Gastroesophageal sphincter (tissue), 4 donors: ENCODE measurements at regions not wholly inside any gene's neighbourhood (a gene's known extent, or its start where the extent isn't known, plus 50 kb on each side); places are given as distances from the start of the nearest gene placed in this dataset.

Source experiments
- ATAC-seq: fragments of 150-250 bp; one replicate; pipeline ENCODE4 v1.9.1; 2016; ENCODE audit warnings: mild to moderate bottlenecking, moderate library complexity
- H3K27ac ChIP-seq, 4 donors: fragments of 200-600 bp; sonication (generic) in 3 of 4; 1 replicate in 3 of 4; 2 replicates in 1 of 4; pipeline ENCODE4 v1.5.1; 2016 to 2019
- H3K27me3 ChIP-seq: fragments of 200-600 bp; sonication (generic); one replicate; pipeline ENCODE4 v1.5.1; 2019
- H3K36me3 ChIP-seq, 2 donors: fragments of 200-600 bp; sonication (generic); one replicate each; pipeline ENCODE4 v1.5.1; 2019; ENCODE audit warnings: control low read depth in 1 of 2
- H3K4me1 ChIP-seq, 3 donors: fragments of 200-600 bp; sonication (generic); 1 replicate in 2 of 3; 2 replicates in 1 of 3; pipeline ENCODE4 v1.5.1; 2016 to 2019; ENCODE audit warnings: control low read depth in 2 of 3
- H3K4me3 ChIP-seq, 2 donors: fragments of 200-600 bp; sonication (generic); one replicate each; pipeline ENCODE4 v1.5.1; 2019; ENCODE audit warnings: mild to moderate bottlenecking in 1 of 2, moderate library complexity in 1 of 2
- H3K9me3 ChIP-seq, 3 donors: fragments of 200-600 bp; sonication (generic); one replicate each; pipeline ENCODE4 v1.5.1; 2017 to 2019; ENCODE audit warnings: control low read depth in 2 of 3
- CTCF ChIP-seq, 4 experiments: fragments of 200-600 bp in 2 of 4; fragments of 450-650 bp in 2 of 4; sonication (generic) in 1 of 4; IDR thresholded peaks; one replicate each; pipeline ENCODE4 v1.5.1; 2017 to 2019; ENCODE audit warnings: antibody characterized with exemption in 4 of 4, mild to moderate bottlenecking in 2 of 4, moderate library complexity in 2 of 4
- EP300 ChIP-seq: sonication (generic); formaldehyde crosslinking; IDR thresholded peaks from one replicate; pipeline ENCODE4 v1.6.1; 2017; ENCODE audit warnings: antibody characterized with exemption, mild to moderate bottlenecking
- POLR2A ChIP-seq, 2 donors: fragments of 450-650 bp; IDR thresholded peaks; one replicate each; pipeline ENCODE4 v1.6.1; 2017; ENCODE audit warnings: antibody characterized with exemption in 2 of 2, mild to moderate bottlenecking in 2 of 2, moderate library complexity in 1 of 2
- POLR2AphosphoS5 ChIP-seq: sonication (generic); formaldehyde crosslinking; IDR thresholded peaks from one replicate; pipeline ENCODE4 v1.6.1; 2017; ENCODE audit warnings: antibody characterized with exemption
- WGBS, 2 donors: methylation state at CpG; one replicate each; pipeline ENCODE4 v1.1.5; 2018; ENCODE audit warnings: low coverage in 1 of 2; 5-methylcytosine and 5-hydroxymethylcytosine counted together

- no peak overlapping the region for H3K4me3 ChIP-seq
- no peaks in the 10 kb centered on the region for H3K27me3 ChIP-seq
- no peak for TF ChIP-seq CTCF (IDR thresholded peaks at IDR 0.05)
- no peak for TF ChIP-seq EP300
- TF ChIP-seq POLR2AphosphoS5: no peak
- no peak for TF ChIP-seq POLR2A (IDR thresholded peaks at IDR 0.05)
- peaks cover 0 to 16% (median 0%) of the 10 kb centered on the region in 3 donors for H3K4me1 ChIP-seq
- no peaks in the 10 kb centered on the region for H3K36me3 ChIP-seq
- 67 to 78% methylated on average over 4 of the region's 4 CpGs for WGBS, 2 donors
- no peaks in the 10 kb centered on the region for H3K9me3 ChIP-seq
- no peak overlapping the region for H3K27ac ChIP-seq
- ATAC-seq: no peak
These were observed 190.6 kb upstream of the RSPO3 start for GRCh38 chr6:126927841-126928240.

- H3K4me3 ChIP-seq: no peak overlapping the region
- no peak overlapping the region for H3K27ac ChIP-seq
- no peaks in the 10 kb centered on the region for H3K36me3 ChIP-seq
- H3K9me3 ChIP-seq: no peaks in the 10 kb centered on the region
- TF ChIP-seq POLR2AphosphoS5 (no peak), POLR2A (IDR thresholded peaks at IDR 0.05) (no peak), CTCF (IDR thresholded peaks at IDR 0.05) (no peak), EP300 (no peak)
- peaks cover 0 to 6% (median 0%) of the 10 kb centered on the region in 3 donors for H3K4me1 ChIP-seq
- no peak for ATAC-seq
- H3K27me3 ChIP-seq: no peaks in the 10 kb centered on the region
These were observed 181.0 kb upstream of the RSPO3 start for GRCh38 chr6:126937426-126937825.

GRCh38 chr6:126939784-126940183 lies 178.7 kb upstream of the RSPO3 start:
- Histone ChIP-seq H3K4me3 (no peak overlapping the region), H3K4me1 (no peaks in the 10 kb centered on the region), H3K36me3 (no peaks in the 10 kb centered on the region), H3K27ac (no peak overlapping the region), H3K9me3 (no peaks in the 10 kb centered on the region), H3K27me3 (no peaks in the 10 kb centered on the region)
- no peak for TF ChIP-seq POLR2AphosphoS5
- no peak for TF ChIP-seq POLR2A (IDR thresholded peaks at IDR 0.05)
- TF ChIP-seq EP300: no peak
- TF ChIP-seq CTCF (IDR thresholded peaks at IDR 0.05): no peak
- ATAC-seq: no peak
- WGBS, 2 donors: 89 to 97% methylated on average over 3 of the region's 3 CpGs

- WGBS, 2 donors: 71 to 85% methylated on average over 1 of the region's 1 CpG
- H3K27me3 ChIP-seq: no peaks in the 10 kb centered on the region
- TF ChIP-seq EP300 (no peak), POLR2A (IDR thresholded peaks at IDR 0.05) (no peak), CTCF (IDR thresholded peaks at IDR 0.05) (no peak), POLR2AphosphoS5 (no peak)
- H3K4me3 ChIP-seq: no peak overlapping the region
- no peaks in the 10 kb centered on the region for H3K36me3 ChIP-seq
- no peak for ATAC-seq
- no peaks in the 10 kb centered on the region for H3K9me3 ChIP-seq
- H3K27ac ChIP-seq: no peak overlapping the region
- H3K4me1 ChIP-seq: no peaks in the 10 kb centered on the region
These were observed 176.7 kb upstream of the RSPO3 start for GRCh38 chr6:126941751-126942150.

- H3K4me1 ChIP-seq: no peaks in the 10 kb centered on the region
- ATAC-seq: no peak
- 67 to 77% methylated on average over 3 to 5 of the region's 5 CpGs for WGBS, 2 donors
- TF ChIP-seq POLR2A (IDR thresholded peaks at IDR 0.05) (no peak), CTCF (IDR thresholded peaks at IDR 0.05) (no peak), POLR2AphosphoS5 (no peak), EP300 (no peak)
- H3K9me3 ChIP-seq: no peaks in the 10 kb centered on the region
- no peak overlapping the region for H3K27ac ChIP-seq
- no peak overlapping the region for H3K4me3 ChIP-seq
- no peaks in the 10 kb centered on the region for H3K27me3 ChIP-seq
- no peaks in the 10 kb centered on the region for H3K36me3 ChIP-seq
These were observed 174.0 kb upstream of the RSPO3 start for GRCh38 chr6:126944512-126944911.
